CD4-positive, alpha-beta T cell treated with Interleukin-10 for 1 hour (primary cell): ENCODE measurements at regions not wholly inside any gene's neighbourhood (a gene's known extent, or its start where the extent isn't known, plus 50 kb on each side); places are given as distances from the start of the nearest gene placed in this dataset.

ENCODE experiments used
- DNase-seq: peaks from one replicate; pipeline ENCODE4 v3.0.0-alpha.2; 2020

GRCh38 chr10:47053081-47053798, 142.0 kb downstream of the PTPN20 start:
- DNase-seq: no peak

DNA sequence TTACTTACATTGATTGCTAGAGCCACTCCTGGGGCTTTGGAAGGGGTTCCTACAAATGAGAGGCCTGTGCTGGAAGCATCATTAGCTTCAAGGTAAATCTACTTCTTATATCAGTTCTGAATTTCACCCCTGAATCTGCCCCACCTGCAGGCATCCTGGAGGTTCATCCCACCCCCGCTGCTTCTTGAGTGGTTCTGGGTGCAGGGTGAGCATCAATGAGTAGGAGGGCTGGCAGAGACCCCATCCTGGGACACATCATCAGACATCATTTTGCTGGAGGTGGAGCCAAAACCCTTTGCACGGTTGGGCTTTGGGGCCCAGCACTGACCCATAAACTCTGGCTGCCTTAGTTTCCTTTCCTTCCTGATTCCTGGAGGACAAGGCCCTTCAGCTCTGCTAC, 143.7 kb downstream of the PTPN20 start:
- no peak for DNase-seq

DNA sequence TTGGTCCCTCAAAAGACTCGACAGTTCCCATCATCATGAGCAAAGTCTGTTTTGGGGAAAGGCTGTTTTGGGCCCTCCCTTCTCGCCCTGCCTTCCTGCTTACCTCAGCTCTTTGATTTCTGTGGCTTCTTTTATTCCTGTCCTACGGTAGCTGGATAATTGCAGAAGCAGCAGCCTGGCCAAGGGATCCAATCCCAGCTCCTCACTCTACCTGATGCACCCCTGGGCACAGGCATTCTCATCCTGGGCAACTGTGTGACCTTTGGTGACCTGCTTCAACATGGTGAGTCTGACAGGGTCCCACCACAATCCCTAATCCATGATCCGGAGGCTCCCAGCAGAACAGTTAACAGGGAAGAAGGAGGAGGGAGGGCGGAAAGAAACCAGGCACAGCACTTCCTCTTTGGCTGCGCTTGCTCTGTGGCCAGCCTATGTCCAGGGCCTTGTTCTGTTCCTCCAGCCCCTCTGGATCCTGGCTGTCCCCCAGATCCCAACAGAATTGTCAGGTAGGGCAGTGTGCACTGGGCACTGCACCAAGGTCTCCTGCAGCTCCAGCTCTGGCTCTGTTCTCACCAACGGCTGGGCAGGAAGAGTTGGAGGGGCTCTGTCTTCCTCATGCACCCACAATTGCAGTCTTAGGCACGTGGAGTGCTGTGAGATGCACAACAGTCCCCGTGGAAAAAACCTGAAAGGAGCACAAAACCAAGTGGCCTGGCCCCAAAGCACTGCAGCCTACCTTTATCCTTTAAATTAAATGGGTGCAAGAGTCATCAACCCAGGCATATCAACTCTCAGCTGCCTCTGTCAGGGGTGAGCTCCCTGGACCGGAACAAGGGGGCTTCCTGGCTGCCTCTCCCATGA, 144.4 kb downstream of the PTPN20 start:
- DNase-seq: no peak

- DNase-seq: no peak
Measured at GRCh38 chr10:47056247-47056510, 145.0 kb downstream of the PTPN20 start.

- no peak for DNase-seq
Measured at GRCh38 chr10:47057471-47057870, 146.2 kb downstream of the PTPN20 start.

GRCh38 chr10:47058032-47058702, 146.9 kb downstream of the PTPN20 start:
- DNase-seq: no peak

- no peak for DNase-seq
Measured at GRCh38 chr10:47058961-47059391, 147.7 kb downstream of the PTPN20 start.

DNA sequence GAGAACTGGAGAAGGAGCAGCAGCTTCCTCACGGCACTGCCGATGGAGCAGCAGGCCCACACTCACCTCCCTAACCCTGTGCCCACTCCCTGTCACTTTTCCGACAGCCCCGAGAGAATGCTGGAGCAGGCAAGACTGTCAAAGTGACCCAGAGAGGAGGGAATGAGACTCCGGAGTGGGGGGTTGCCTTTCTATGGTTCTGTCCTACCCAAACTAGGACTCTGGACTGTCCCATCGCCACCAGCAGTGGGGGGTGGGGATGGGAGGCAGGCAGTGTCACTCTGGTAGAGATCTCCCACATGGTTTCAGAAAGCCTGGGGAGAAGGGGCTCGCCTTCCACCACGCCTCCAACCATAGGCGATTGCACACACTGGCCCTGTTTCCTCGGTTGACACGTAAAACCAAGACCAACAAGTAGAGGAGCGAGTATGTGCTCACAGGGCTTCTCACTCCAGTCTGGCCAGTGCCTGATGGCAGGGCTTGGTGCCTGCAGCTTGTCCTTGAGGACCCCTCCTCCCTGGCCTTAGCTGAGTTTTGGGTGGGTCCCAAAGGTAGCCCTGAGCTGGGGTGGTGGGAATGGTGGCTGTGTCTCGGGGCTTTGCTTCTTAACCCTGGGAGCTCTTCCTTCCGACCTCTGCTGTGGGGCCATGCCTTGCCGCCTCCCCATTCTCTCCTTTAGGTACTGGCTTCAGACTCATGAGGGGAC, 148.5 kb downstream of the PTPN20 start:
- DNase-seq: no peak

- no peak for DNase-seq
Measured at GRCh38 chr10:47060356-47060755, 149.1 kb downstream of the PTPN20 start.

DNA sequence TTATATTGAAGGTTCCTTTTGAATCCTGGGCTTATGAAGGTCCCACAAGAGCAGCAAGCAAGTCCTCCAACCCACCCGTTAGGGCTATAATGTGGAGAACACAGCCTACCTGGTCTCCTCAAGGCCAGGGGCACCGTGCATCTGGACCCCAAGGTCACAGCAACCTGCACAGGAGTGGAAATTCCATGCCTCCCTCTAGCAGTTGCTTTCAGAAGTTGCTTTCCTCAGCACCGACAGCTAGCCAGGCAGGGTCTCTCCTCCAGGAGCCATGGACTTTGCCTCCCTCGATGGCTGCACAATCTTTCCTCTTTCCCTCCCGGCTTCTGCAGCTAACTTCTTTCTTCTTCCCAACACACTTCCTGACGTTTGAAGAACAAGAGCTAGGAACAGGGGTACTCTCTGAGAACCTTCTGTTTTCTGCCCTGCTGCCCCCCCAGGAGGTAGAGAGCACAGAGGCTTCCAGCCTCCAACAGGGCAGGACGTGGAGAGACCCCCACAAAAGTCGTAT, 149.8 kb downstream of the PTPN20 start:
- no peak for DNase-seq

DNA sequence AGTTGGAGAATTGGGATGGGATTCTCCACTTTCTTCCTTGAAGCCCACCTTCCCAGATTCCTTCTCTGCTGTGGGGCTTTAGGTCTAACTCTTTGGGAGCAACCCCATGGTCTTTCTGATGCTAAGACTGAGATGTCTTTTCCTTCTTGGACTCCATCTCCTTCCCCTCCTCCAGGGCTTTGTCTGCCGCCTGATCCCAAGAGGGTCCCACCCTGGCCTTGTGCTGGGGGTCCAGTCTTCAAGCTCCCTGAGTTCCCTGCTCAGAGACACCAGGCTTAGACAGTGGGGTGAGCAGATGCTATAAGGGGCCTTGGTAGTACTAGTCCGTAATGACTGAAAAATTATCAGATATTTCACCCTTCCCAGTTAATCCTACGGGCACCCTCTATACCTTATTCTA, 150.5 kb downstream of the PTPN20 start:
- no peak for DNase-seq

- no peak for DNase-seq
Measured at GRCh38 chr10:47062441-47063200, 151.4 kb downstream of the PTPN20 start.

- no peak for DNase-seq
Measured at GRCh38 chr10:47063858-47064257, 152.6 kb downstream of the PTPN20 start.

DNA sequence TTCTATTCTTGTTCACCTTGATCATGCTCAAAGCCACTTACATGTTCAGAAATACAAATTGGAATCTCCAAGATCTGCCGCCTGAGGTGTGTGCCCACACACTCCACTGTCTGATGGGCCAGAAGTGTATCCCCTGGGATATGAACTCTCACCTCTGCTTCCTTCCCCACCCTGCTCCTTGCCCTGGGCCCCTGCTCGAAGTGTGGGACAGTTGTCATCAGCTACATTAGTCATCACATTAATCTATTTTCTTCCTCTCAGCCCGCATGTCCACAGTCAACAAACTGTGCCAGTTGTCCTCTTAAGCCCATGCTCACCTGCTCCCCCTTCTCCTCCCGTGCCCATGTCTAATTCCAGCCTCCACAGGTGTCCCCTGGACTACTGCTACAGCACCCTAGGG, 154.7 kb downstream of the PTPN20 start:
- DNase-seq: no peak

- no peak for DNase-seq
Measured at GRCh38 chr10:47067949-47068940, 157.0 kb downstream of the PTPN20 start.

DNA sequence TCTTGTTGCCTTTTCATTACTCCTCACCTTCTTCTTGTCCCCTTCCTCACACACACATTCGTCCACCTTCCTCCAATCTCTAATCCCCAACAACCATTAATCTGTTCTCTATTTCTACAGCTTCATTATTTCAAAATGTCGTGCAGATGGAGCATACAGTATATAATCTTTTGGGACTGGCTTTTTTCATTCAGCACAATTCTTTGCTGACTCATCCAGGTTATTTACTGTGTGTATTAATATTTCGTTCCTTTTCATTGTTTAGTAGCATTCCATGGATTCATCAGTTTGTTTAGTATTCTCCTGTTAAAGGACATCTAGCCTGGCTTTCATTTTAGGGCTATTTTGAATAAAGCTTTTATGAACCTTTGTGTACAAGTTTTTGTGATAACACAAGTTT, 159.3 kb downstream of the PTPN20 start:
- no peak for DNase-seq

GRCh38 chr10:47071891-47072290, 160.7 kb downstream of the PTPN20 start:
- no peak for DNase-seq

- DNase-seq: no peak
Measured at GRCh38 chr10:47073967-47074366, 162.7 kb downstream of the PTPN20 start.

DNA sequence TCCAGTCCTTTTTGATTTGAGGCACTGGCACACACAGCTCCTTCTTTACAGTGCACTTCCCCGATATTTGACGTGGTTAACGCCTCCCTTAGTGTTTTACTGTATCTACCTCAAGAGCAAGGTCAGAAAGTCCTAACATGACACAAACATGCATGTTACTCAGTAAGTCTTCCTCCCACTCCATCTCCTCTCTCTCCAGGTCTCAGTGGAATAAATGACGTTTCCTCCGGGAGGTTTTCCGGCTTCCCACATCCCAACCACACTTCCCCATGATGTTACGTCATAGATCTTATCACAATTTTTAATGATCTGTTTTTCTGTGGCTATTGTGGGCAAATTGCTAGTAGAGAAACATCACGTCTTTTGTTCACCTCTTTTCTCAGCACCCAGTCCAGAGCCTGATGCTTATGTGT, 165.7 kb downstream of the PTPN20 start:
- no peak for DNase-seq

GRCh38 chr10:47077386-47077785, 166.2 kb downstream of the PTPN20 start:
- DNase-seq: no peak

- DNase-seq: no peak
Measured at GRCh38 chr10:47077941-47078340, 166.7 kb downstream of the PTPN20 start.
